SK-MEL-5 (cell line): ENCODE measurements at regions not wholly inside any gene's neighbourhood (a gene's known extent, or its start where the extent isn't known, plus 50 kb on each side); places are given as distances from the start of the nearest gene placed in this dataset.
"Not testable (repeated sequence)": the region's sequence is repeated elsewhere in the genome, so short reads cannot be mapped to it uniquely, and the experiment has no call there.

ENCODE experiments used
- DNase-seq: peaks from one replicate; pipeline ENCODE4 v3.0.0-alpha.2; 2016; ENCODE audit warnings: low read depth, low spot score
- in situ Hi-C: cut with HindIII; loops from 2 replicates; pipeline ENCODE4 v1.10.0; 2016; ENCODE audit warnings: low sequenced_read_pairs, high pct_unique_total_duplicates, low pct_unique_long_range_greater_than_20kb

- in situ Hi-C loops: no loop called here
- DNase-seq: no peak
These were observed 418.7 kb upstream of the SGO1 start for GRCh38 chr3:20604659-20605058.

GRCh38 chr3:20589275-20589674 is 403.3 kb upstream of the SGO1 start:
- in situ Hi-C loops: no loop called here
- no peak for DNase-seq

GRCh38 chr3:20588781-20589180 is 402.8 kb upstream of the SGO1 start:
- DNase-seq: no peak
- in situ Hi-C loops: no loop called here

GRCh38 chr3:20583648-20584047 is 397.6 kb upstream of the SGO1 start:
- in situ Hi-C loops: no loop called here
- no peak for DNase-seq

GRCh38 chr3:20576228-20576627 is 390.2 kb upstream of the SGO1 start:
- in situ Hi-C loops: no loop called here

GRCh38 chr3:20575146-20575545 is 389.1 kb upstream of the SGO1 start:
- no peak for DNase-seq
- in situ Hi-C loops: no loop called here

More at GRCh38 chr3:20576228-20576627, 390.2 kb upstream of the SGO1 start:
- no peak for DNase-seq

- in situ Hi-C loops: no loop called here
- no peak for DNase-seq
These were observed 388.7 kb upstream of the SGO1 start for GRCh38 chr3:20574746-20575145.

- in situ Hi-C loops: no loop called here
- no peak for DNase-seq
These were observed 387.2 kb upstream of the SGO1 start for GRCh38 chr3:20573175-20573574.

- no peak for DNase-seq
- in situ Hi-C loops: no loop called here
These were observed 386.5 kb upstream of the SGO1 start for GRCh38 chr3:20572473-20572872.

GRCh38 chr3:20569310-20569709 is 383.3 kb upstream of the SGO1 start:
- in situ Hi-C loops: no loop called here
- no peak for DNase-seq

GRCh38 chr3:20564966-20565365 is 379.0 kb upstream of the SGO1 start:
- no peak for DNase-seq
- in situ Hi-C loops: no loop called here

GRCh38 chr3:20563985-20564384 is 378.0 kb upstream of the SGO1 start:
- no peak for DNase-seq
- in situ Hi-C loops: no loop called here

- DNase-seq: no peak
- in situ Hi-C loops: no loop called here
These were observed 377.2 kb upstream of the SGO1 start for GRCh38 chr3:20563251-20563650.

GRCh38 chr3:20561166-20561565 is 375.2 kb upstream of the SGO1 start:
- no peak for DNase-seq
- in situ Hi-C loops: no loop called here

- in situ Hi-C loops, DNase-seq: not testable (repeated sequence)
These were observed 374.4 kb upstream of the SGO1 start for GRCh38 chr3:20560446-20560845.

- no peak for DNase-seq
- in situ Hi-C loops: no loop called here
These were observed 372.2 kb upstream of the SGO1 start for GRCh38 chr3:20558161-20558560.

GRCh38 chr3:20556661-20557060 is 370.7 kb upstream of the SGO1 start:
- no peak for DNase-seq
- in situ Hi-C loops: no loop called here

- in situ Hi-C loops: no loop called here
- DNase-seq: peak; percentile 28
These were observed 366.7 kb upstream of the SGO1 start for GRCh38 chr3:20552605-20553275.

- DNase-seq, in situ Hi-C loops: not testable (repeated sequence)
These were observed 361.6 kb upstream of the SGO1 start for GRCh38 chr3:20547361-20548269.
